Caco-2 (cell line): ENCODE measurements at regions not wholly inside any gene's neighbourhood (a gene's known extent, or its start where the extent isn't known, plus 50 kb on each side); places are given as distances from the start of the nearest gene placed in this dataset.
A peak's percentile ranks its signal among the peaks of the same experiment; 100 is the strongest.

ENCODE experiments used
- BruUV-seq: library from RNA; stranded (reverse); fragments of 400-500 nt; replicated peaks from 2 replicates; lab custom pipeline; 2021; lab: Mats Ljungman, UMichigan
- CTCF ChIA-PET: fragments of 300-600 bp; sonication (Branson Sonifier 250); formaldehyde crosslinking; loops from one replicate; lab custom pipeline; 2022; ENCODE audit warnings: antibody characterized with exemption; lab: Charles Lee
- POLR2A ChIA-PET: fragments of 300-600 bp; sonication (Branson Sonifier 250); formaldehyde crosslinking; loops from one replicate; lab custom pipeline; 2022; ENCODE audit warnings: antibody characterized with exemption; lab: Charles Lee
- DNase-seq, 2 experiments: peaks; one replicate each; pipeline versions ENCODE4 v3.0.0 to v3.0.0-alpha.2; 2020 to 2022
- H3K27me3 ChIP-seq: replicated peaks from 2 replicates; pipeline ENCODE4 v1.6.0; 2011; ENCODE audit warnings: low read length; ENCODE audit not compliant: control insufficient read depth, insufficient read depth
- H3K36me3 ChIP-seq: 2 replicates; pipeline ENCODE4 v1.5.1; 2011; ENCODE audit warnings: low read length; ENCODE audit not compliant: control insufficient read depth, insufficient read depth
- H3K4me1 ChIP-seq: fragments of 250-450 bp; sonication (Bioruptor Pico); 2 replicates; pipeline ENCODE4 v1.5.1; 2020; ENCODE audit warnings: mild to moderate bottlenecking
- H3K4me3 ChIP-seq: 2 replicates; pipeline ENCODE4 v1.5.1; 2011; ENCODE audit warnings: low read depth, mild to moderate bottlenecking, control low read depth, low read length
- H3K9me3 ChIP-seq: fragments of 250-450 bp; sonication (Bioruptor Pico); 2 replicates; pipeline ENCODE4 v1.5.1; 2020; ENCODE audit warnings: mild to moderate bottlenecking, moderate library complexity
- H3K27ac Mint-ChIP-seq: one replicate; pipeline ENCODE4 v1.8.0; 2022; ENCODE audit warnings: mixed read lengths; ENCODE audit not compliant: unreplicated experiment
- H3K27me3 Mint-ChIP-seq: one replicate; pipeline ENCODE4 v1.8.0; 2022; ENCODE audit warnings: mixed read lengths; ENCODE audit not compliant: insufficient read depth, unreplicated experiment
- H3K36me3 Mint-ChIP-seq: one replicate; pipeline ENCODE4 v1.8.0; 2022; ENCODE audit warnings: mild to moderate bottlenecking, mixed read lengths; ENCODE audit not compliant: insufficient read depth, unreplicated experiment
- H3K4me1 Mint-ChIP-seq: one replicate; pipeline ENCODE4 v1.8.0; 2022; ENCODE audit warnings: low read depth, mixed read lengths; ENCODE audit not compliant: unreplicated experiment
- H3K4me3 Mint-ChIP-seq: one replicate; pipeline ENCODE4 v1.8.0; 2022; ENCODE audit warnings: mild to moderate bottlenecking, moderate library complexity, mixed read lengths; ENCODE audit not compliant: unreplicated experiment
- H3K9me3 Mint-ChIP-seq: one replicate; pipeline ENCODE4 v1.8.0; 2022; ENCODE audit warnings: mixed read lengths; ENCODE audit not compliant: unreplicated experiment
- intact Hi-C: fragments of 100-400 bp; cut with micrococcal nuclease; formaldehyde crosslinking; loops from one replicate; pipeline ENCODE4 v1.10.0; 2022; ENCODE audit not compliant: unreplicated experiment
- TF ChIP-seq, protein P1 (sequence below), 2 experiments: fragments of 200-600 bp in 1 of 2; IDR thresholded peaks; 1 replicate in 1 of 2; 2 replicates in 1 of 2; pipeline versions ENCODE4 v1.5.1 to v1.8.0; 2011 to 2022; ENCODE audit warnings: antibody characterized with exemption in 1 of 2, control low read depth in 1 of 2, inconsistent platforms in 1 of 2, low read depth in 1 of 2, low read length in 1 of 2, mild to moderate bottlenecking in 1 of 2, moderate library complexity in 1 of 2; ENCODE audit not compliant: insufficient read depth in 1 of 2, severe bottlenecking in 1 of 2, unreplicated experiment in 1 of 2

DNA sequence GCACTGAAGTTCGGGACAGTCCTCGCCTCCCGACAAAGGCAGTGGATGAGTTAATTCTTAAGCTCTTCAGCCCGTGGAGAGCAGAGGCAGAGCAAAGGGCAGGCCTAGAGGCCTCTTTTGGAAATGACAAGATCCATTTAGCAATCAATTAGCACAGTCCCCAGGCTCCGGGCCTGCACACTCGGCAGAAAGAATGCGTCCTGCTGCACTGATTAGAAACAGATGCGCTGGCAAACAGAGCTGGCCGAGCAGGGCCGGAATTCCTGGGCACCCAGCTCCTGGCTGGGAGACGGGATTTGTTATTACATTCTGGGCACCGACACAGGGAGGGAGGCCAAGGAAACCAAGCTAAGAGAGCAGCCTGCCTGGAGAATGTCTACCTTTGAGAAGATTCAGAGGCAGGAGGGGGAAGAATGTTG, 162.9 kb downstream of the COPRS start:
- H3K27me3 Mint-ChIP-seq, result no peaks in the 10 kb centered on the region
- H3K4me1 ChIP-seq, result peaks cover 10% of the 10 kb centered on the region
- H3K27ac Mint-ChIP-seq, result peak overlapping the region; percentile 16
- H3K9me3 Mint-ChIP-seq, result no peaks in the 10 kb centered on the region
- H3K36me3 ChIP-seq, result no peaks in the 10 kb centered on the region
- POLR2A ChIA-PET, result no interaction called here
- BruUV-seq, result no TSS peak
- no peaks in the 10 kb centered on the region for H3K36me3 Mint-ChIP-seq
- no peaks in the 10 kb centered on the region for H3K27me3 ChIP-seq
- peak; percentile 69 to 72 for DNase-seq
- no peaks in the 10 kb centered on the region for H3K9me3 ChIP-seq
- intact Hi-C loops, result loop anchor here (5.0 to 10.0 kb wide), 2 partner anchors 131 to 146 kb away; no protein-coding TSS in a partner anchor
- H3K4me1 Mint-ChIP-seq, result peaks cover 8% of the 10 kb centered on the region
- TF ChIP-seq, protein P1, sequence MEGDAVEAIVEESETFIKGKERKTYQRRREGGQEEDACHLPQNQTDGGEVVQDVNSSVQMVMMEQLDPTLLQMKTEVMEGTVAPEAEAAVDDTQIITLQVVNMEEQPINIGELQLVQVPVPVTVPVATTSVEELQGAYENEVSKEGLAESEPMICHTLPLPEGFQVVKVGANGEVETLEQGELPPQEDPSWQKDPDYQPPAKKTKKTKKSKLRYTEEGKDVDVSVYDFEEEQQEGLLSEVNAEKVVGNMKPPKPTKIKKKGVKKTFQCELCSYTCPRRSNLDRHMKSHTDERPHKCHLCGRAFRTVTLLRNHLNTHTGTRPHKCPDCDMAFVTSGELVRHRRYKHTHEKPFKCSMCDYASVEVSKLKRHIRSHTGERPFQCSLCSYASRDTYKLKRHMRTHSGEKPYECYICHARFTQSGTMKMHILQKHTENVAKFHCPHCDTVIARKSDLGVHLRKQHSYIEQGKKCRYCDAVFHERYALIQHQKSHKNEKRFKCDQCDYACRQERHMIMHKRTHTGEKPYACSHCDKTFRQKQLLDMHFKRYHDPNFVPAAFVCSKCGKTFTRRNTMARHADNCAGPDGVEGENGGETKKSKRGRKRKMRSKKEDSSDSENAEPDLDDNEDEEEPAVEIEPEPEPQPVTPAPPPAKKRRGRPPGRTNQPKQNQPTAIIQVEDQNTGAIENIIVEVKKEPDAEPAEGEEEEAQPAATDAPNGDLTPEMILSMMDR (IDR thresholded peaks at IDR 0.05; ENCODE audit: insufficient read depth in 1 of 2, low read depth in 1 of 2, low read length in 1 of 2, severe bottlenecking in 1 of 2, unreplicated experiment in 1 of 2), result peak in 1 of 2 experiments; percentile 21
- H3K4me3 ChIP-seq, result no peak overlapping the region
- CTCF ChIA-PET, result interaction anchor here (1.2 to 1.4 kb wide), 5 partner anchors 108 to 147 kb away, joined by 3 to 5 read pairs (median 5); no protein-coding TSS in a partner anchor
- H3K4me3 Mint-ChIP-seq, result peak overlapping the region; percentile 27

- intact Hi-C loops, result loop anchor here (5.0 to 10.0 kb wide), 2 partner anchors 131 to 147 kb away; no protein-coding TSS in a partner anchor
- peaks cover 10% of the 10 kb centered on the region for H3K4me1 ChIP-seq
- H3K27me3 ChIP-seq, result no peaks in the 10 kb centered on the region
- Mint-ChIP-seq H3K27ac (peak overlapping the region; percentile 16), H3K4me1 (peaks cover 8% of the 10 kb centered on the region), H3K36me3 (no peaks in the 10 kb centered on the region), H3K4me3 (no peak overlapping the region), H3K27me3 (no peaks in the 10 kb centered on the region), H3K9me3 (no peaks in the 10 kb centered on the region)
- ChIA-PET POLR2A (no interaction called here), CTCF (interaction anchor here (1.2 to 1.4 kb wide), 5 partner anchors 108 to 147 kb away, joined by 3 to 5 read pairs (median 5); no protein-coding TSS in a partner anchor)
- no peak for DNase-seq
- no peaks in the 10 kb centered on the region for H3K36me3 ChIP-seq
- no TSS peak for BruUV-seq
- no peaks in the 10 kb centered on the region for H3K9me3 ChIP-seq
- TF ChIP-seq, protein P1 (IDR thresholded peaks at IDR 0.05; ENCODE audit: insufficient read depth in 1 of 2, low read depth in 1 of 2, low read length in 1 of 2, severe bottlenecking in 1 of 2, unreplicated experiment in 1 of 2), result no peak
- no peak overlapping the region for H3K4me3 ChIP-seq
These were observed 163.5 kb downstream of the COPRS start for GRCh38 chr17:31695456-31696090.

- H3K36me3 Mint-ChIP-seq, result no peaks in the 10 kb centered on the region
- Histone ChIP-seq H3K4me3 (no peak overlapping the region), H3K27me3 (no peaks in the 10 kb centered on the region), H3K36me3 (no peaks in the 10 kb centered on the region), H3K9me3 (no peaks in the 10 kb centered on the region), H3K4me1 (peaks cover 10% of the 10 kb centered on the region)
- POLR2A ChIA-PET, result no interaction called here
- H3K4me3 Mint-ChIP-seq, result no peak overlapping the region
- CTCF ChIA-PET, result interaction anchor here (0.6 kb wide), 1 partner anchor 110 kb away, joined by 4 read pairs; no protein-coding TSS in a partner anchor
- H3K27me3 Mint-ChIP-seq, result no peaks in the 10 kb centered on the region
- peaks cover 8% of the 10 kb centered on the region for H3K4me1 Mint-ChIP-seq
- no peak overlapping the region for H3K27ac Mint-ChIP-seq
- no TSS peak for BruUV-seq
- DNase-seq, result no peak
- intact Hi-C loops, result loop anchor here (10.0 kb wide), 1 partner anchor 129 kb away; no protein-coding TSS in a partner anchor
- no peaks in the 10 kb centered on the region for H3K9me3 Mint-ChIP-seq
- TF ChIP-seq, protein P1 (IDR thresholded peaks at IDR 0.05; ENCODE audit: insufficient read depth in 1 of 2, low read depth in 1 of 2, low read length in 1 of 2, severe bottlenecking in 1 of 2, unreplicated experiment in 1 of 2), result no peak
These were observed 165.4 kb downstream of the COPRS start for GRCh38 chr17:31693433-31694220.
